ENCODE measurements at regions not wholly inside any gene's neighbourhood (a gene's known extent, or its start where the extent isn't known, plus 50 kb on each side); places are given as distances from the start of the nearest gene placed in this dataset.

DNA sequence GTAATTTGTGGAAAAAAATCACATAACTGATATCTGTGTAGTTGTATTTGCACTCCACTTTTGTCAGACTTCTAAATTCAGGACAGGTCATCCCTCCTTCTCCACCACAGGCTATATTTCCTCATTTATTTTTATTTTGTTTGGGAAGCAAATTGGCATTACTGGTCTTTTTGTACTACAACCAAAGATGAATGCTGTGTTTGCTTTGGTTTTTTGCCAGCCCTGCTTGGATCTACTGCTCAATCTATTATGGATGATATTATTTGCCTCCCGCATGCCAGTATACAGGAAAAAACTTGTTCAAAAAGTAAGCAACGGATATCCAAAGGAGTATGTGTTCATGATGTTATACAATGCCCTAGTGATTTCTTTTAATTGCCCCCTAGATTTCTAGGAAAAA, 948.8 kb downstream of the TRHDE start:
- H3K27me3 ChIP-seq (ENCODE audit: control insufficient read depth, insufficient read depth, low read length), result no peaks in the 10 kb centered on the region
- FAIRE-seq (no peak), DNase-seq (no peak)
- H3K36me3 ChIP-seq (ENCODE audit: control insufficient read depth in 2 of 3, insufficient read depth in 3 of 3, low read length in 3 of 3), result no peaks in the 10 kb centered on the region
- no peak overlapping the region for H3K4me3 ChIP-seq (ENCODE audit: low read length in 3 of 3)
- no peak overlapping the region for H3K27ac ChIP-seq (ENCODE audit: low read depth in 2 of 2, low read length in 2 of 2)
- H3K9ac ChIP-seq (ENCODE audit: low read length in 3 of 3), result no peak overlapping the region
- intact Hi-C loops (cut with DNase I), result no loop called here
- no peaks in the 10 kb centered on the region for H3K9me3 ChIP-seq (ENCODE audit: control insufficient read depth in 2 of 3, insufficient read depth in 1 of 3, low read length in 3 of 3)
- TF ChIP-seq, protein P1, sequence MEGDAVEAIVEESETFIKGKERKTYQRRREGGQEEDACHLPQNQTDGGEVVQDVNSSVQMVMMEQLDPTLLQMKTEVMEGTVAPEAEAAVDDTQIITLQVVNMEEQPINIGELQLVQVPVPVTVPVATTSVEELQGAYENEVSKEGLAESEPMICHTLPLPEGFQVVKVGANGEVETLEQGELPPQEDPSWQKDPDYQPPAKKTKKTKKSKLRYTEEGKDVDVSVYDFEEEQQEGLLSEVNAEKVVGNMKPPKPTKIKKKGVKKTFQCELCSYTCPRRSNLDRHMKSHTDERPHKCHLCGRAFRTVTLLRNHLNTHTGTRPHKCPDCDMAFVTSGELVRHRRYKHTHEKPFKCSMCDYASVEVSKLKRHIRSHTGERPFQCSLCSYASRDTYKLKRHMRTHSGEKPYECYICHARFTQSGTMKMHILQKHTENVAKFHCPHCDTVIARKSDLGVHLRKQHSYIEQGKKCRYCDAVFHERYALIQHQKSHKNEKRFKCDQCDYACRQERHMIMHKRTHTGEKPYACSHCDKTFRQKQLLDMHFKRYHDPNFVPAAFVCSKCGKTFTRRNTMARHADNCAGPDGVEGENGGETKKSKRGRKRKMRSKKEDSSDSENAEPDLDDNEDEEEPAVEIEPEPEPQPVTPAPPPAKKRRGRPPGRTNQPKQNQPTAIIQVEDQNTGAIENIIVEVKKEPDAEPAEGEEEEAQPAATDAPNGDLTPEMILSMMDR (IDR thresholded peaks at IDR 0.05; ENCODE audit: borderline replicate concordance, extremely low read depth, insufficient read depth), result no peak
- no peaks in the 10 kb centered on the region for H3K4me1 ChIP-seq (ENCODE audit: control insufficient read depth in 2 of 3, insufficient read depth in 2 of 3, low read depth in 1 of 3, low read length in 3 of 3)

DNA sequence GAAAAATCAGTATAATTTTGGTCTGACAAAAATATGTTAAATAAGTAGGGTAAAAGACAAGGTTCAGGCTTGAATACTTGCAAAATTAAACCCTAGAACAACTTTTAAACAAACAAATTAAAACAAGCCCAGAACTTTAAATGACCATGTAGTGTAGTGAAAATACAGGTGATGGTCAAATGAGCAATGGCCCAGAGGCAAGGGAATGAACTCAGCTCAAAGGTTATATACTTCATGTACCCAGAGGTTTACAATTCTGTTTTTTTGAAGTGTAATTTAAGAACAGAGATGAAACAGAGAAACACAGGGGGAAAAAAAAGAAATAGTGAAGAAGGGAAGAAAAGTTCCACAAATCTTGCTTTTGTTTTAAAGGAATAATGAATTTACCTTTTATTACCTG, 949.2 kb downstream of the TRHDE start:
- Histone ChIP-seq H3K4me1 (ENCODE audit: control insufficient read depth in 2 of 3, insufficient read depth in 2 of 3, low read depth in 1 of 3, low read length in 3 of 3) (no peaks in the 10 kb centered on the region), H3K9me3 (ENCODE audit: control insufficient read depth in 2 of 3, insufficient read depth in 1 of 3, low read length in 3 of 3) (no peaks in the 10 kb centered on the region), H3K9ac (ENCODE audit: low read length in 3 of 3) (no peak overlapping the region), H3K27ac (ENCODE audit: low read depth in 2 of 2, low read length in 2 of 2) (no peak overlapping the region), H3K27me3 (ENCODE audit: control insufficient read depth, insufficient read depth, low read length) (no peaks in the 10 kb centered on the region), H3K4me3 (ENCODE audit: low read length in 3 of 3) (no peak overlapping the region), H3K36me3 (ENCODE audit: control insufficient read depth in 2 of 3, insufficient read depth in 3 of 3, low read length in 3 of 3) (no peaks in the 10 kb centered on the region)
- intact Hi-C loops (cut with DNase I), result no loop called here
- TF ChIP-seq, protein P1 (IDR thresholded peaks at IDR 0.05; ENCODE audit: borderline replicate concordance, extremely low read depth, insufficient read depth), result no peak
- DNase-seq, result no peak
- no peak for FAIRE-seq

DNA sequence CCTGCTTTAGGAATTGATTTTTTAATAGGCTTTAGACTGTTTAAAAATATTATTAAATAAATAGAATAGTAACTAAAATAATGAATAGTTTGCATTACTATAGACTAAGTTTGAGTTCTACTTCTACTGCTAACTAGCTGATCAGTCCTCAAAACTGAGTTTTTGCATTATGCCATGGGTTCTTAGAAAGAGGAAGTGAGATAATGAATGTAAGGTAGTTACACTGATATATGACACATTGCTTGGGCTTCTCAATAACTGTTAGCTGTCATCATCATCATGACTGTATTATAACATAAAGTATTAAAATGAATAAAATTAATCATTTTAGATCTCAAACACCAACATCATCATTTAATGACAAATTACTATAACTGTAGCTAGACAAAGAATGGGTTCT, 949.7 kb downstream of the TRHDE start:
- no peaks in the 10 kb centered on the region for H3K27me3 ChIP-seq (ENCODE audit: control insufficient read depth, insufficient read depth, low read length)
- no peak overlapping the region for H3K9ac ChIP-seq (ENCODE audit: low read length in 3 of 3)
- intact Hi-C loops (cut with DNase I), result no loop called here
- DNase-seq, result no peak
- no peaks in the 10 kb centered on the region for H3K36me3 ChIP-seq (ENCODE audit: control insufficient read depth in 2 of 3, insufficient read depth in 3 of 3, low read length in 3 of 3)
- H3K4me1 ChIP-seq (ENCODE audit: control insufficient read depth in 2 of 3, insufficient read depth in 2 of 3, low read depth in 1 of 3, low read length in 3 of 3), result no peaks in the 10 kb centered on the region
- no peak overlapping the region for H3K27ac ChIP-seq (ENCODE audit: low read depth in 2 of 2, low read length in 2 of 2)
- no peak for FAIRE-seq
- H3K4me3 ChIP-seq (ENCODE audit: low read length in 3 of 3), result no peak overlapping the region
- TF ChIP-seq, protein P1 (IDR thresholded peaks at IDR 0.05; ENCODE audit: borderline replicate concordance, extremely low read depth, insufficient read depth), result no peak
- no peaks in the 10 kb centered on the region for H3K9me3 ChIP-seq (ENCODE audit: control insufficient read depth in 2 of 3, insufficient read depth in 1 of 3, low read length in 3 of 3)

DNA sequence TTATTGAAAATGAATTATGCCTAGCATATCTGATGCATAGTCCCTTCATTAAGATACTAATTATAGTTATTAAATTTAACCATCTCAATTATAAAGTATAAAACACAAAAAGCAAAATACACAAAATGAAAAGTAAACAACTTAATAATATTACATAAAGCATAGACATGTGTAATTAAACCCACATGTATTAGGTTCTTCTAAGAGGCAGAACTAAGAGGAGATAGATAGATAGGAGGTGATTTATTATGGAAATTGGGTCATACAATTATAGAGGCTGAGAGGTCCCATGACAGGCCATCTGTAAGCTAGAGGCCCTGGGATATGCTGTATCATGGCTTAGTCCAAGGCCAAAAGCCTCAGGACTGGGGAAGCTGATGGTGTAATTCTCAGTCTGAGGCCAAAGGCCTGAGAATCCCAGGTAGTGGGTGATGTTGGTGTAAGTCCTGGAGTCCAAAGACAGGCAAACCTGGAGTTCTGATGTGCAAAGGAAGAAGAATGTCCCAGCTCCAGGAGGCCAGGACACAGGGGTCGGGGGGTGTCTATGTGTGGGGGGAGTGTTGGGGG, 953.3 kb downstream of the TRHDE start:
- Histone ChIP-seq H3K27ac (ENCODE audit: low read depth in 2 of 2, low read length in 2 of 2) (no peak overlapping the region), H3K4me3 (ENCODE audit: low read length in 3 of 3) (no peak overlapping the region), H3K27me3 (ENCODE audit: control insufficient read depth, insufficient read depth, low read length) (no peaks in the 10 kb centered on the region), H3K36me3 (ENCODE audit: control insufficient read depth in 2 of 3, insufficient read depth in 3 of 3, low read length in 3 of 3) (no peaks in the 10 kb centered on the region), H3K9me3 (ENCODE audit: control insufficient read depth in 2 of 3, insufficient read depth in 1 of 3, low read length in 3 of 3) (no peaks in the 10 kb centered on the region), H3K4me1 (ENCODE audit: control insufficient read depth in 2 of 3, insufficient read depth in 2 of 3, low read depth in 1 of 3, low read length in 3 of 3) (no peaks in the 10 kb centered on the region), H3K9ac (ENCODE audit: low read length in 3 of 3) (no peak overlapping the region)
- FAIRE-seq (no peak), DNase-seq (no peak)
- intact Hi-C loops (cut with DNase I), result no loop called here
- TF ChIP-seq, protein P1 (IDR thresholded peaks at IDR 0.05; ENCODE audit: borderline replicate concordance, extremely low read depth, insufficient read depth), result no peak

Data from kidney (tissue), 13 donors.